Heart left ventricle (tissue), 16 donors: ENCODE measurements at regions not wholly inside any gene's neighbourhood (a gene's known extent, or its start where the extent isn't known, plus 50 kb on each side); places are given as distances from the start of the nearest gene placed in this dataset.

Experiments used
- ATAC-seq, 4 donors: fragments of 200-7000 bp; cut with Tn5 transposase; one replicate each; pipeline ENCODE4 v1.9.1; 2020 to 2022; ENCODE audit warnings: moderate library complexity in 4 of 4, mild to moderate bottlenecking in 3 of 4, moderate number of reproducible peaks in 1 of 4
- DNase-seq, 5 donors: peaks; one replicate each; pipeline ENCODE4 v3.0.0-alpha.2; 2020
- H3K27ac ChIP-seq, 12 donors: fragments of 200-600 bp; sonication (generic) in 4 of 12; one replicate each; pipeline versions ENCODE4 v1.5.0 to v1.8.0; 2016 to 2022; ENCODE audit warnings: mild to moderate bottlenecking in 2 of 12
- H3K27me3 ChIP-seq, 9 donors: fragments of 200-600 bp; sonication (generic) in 2 of 9; one replicate each; pipeline versions ENCODE4 v1.5.1 to v1.8.0; 2016 to 2022; ENCODE audit warnings: mild to moderate bottlenecking in 3 of 9
- H3K36me3 ChIP-seq, 9 donors: fragments of 200-600 bp; sonication (generic) in 2 of 9; one replicate each; pipeline versions ENCODE4 v1.5.0 to v1.8.0; 2018 to 2022; ENCODE audit warnings: mild to moderate bottlenecking in 2 of 9
- H3K4me1 ChIP-seq, 12 donors: fragments of 200-600 bp; sonication (generic) in 4 of 12; one replicate each; pipeline versions ENCODE4 v1.5.0 to v1.8.0; 2016 to 2022; ENCODE audit warnings: mild to moderate bottlenecking in 3 of 12
- H3K4me3 ChIP-seq, 12 donors: fragments of 200-600 bp; sonication (generic) in 4 of 12; one replicate each; pipeline versions ENCODE4 v1.5.0 to v1.8.0; 2017 to 2022; ENCODE audit warnings: mild to moderate bottlenecking in 9 of 12, moderate library complexity in 4 of 12
- H3K9me3 ChIP-seq, 12 donors: fragments of 200-600 bp; sonication (generic) in 4 of 12; one replicate each; pipeline versions ENCODE4 v1.5.0 to v1.8.0; 2016 to 2022; ENCODE audit warnings: mild to moderate bottlenecking in 1 of 12
- POLR2A ChIP-seq, 2 donors: fragments of 450-650 bp; IDR thresholded peaks; one replicate each; pipeline ENCODE4 v1.6.1; 2017; ENCODE audit warnings: antibody characterized with exemption in 2 of 2, mild to moderate bottlenecking in 2 of 2, moderate library complexity in 2 of 2
- WGBS, 4 donors: extraction: QIAGEN DNeasy Blood & Tissue Kit in 2 of 4; methylation state at CpG; one replicate each; pipeline versions ENCODE4 v1.1.5 to v1.1.7; 2013 to 2018; 5-methylcytosine and 5-hydroxymethylcytosine counted together
- intact Hi-C, 10 donors: fragments of 100-400 bp; cut with DNase I; formaldehyde crosslinking; loops; one replicate each; pipeline versions ENCODE4 v1.11.1 to v1.14.2; 2022
- TF ChIP-seq, protein P1 (sequence below), 12 donors: fragments of 200-600 bp; sonication (generic) in 4 of 12; IDR thresholded peaks; one replicate each; pipeline versions ENCODE4 v1.5.0 to v1.8.0; 2018 to 2022; ENCODE audit warnings: antibody characterized with exemption in 12 of 12, mild to moderate bottlenecking in 5 of 12
- donor health status: ischemic (EF 13 %, LVEDD 7.1; RV severe dilation, severe dysfunction).
- donor health status: healthy with polysubstance abuse.
- donor health status: DM: no; HTN: yes; CAD: no.
- donor health status: DM: no; HTN: no; CAD: no.
- donor health status: ischemic (EF 25% LVEDD 6.9; RV normal size, moderate dysfunction).
- donor health status: ischemic (EF 25% LVEDD 5.7; RV mildly dilated, moderate dysfunction).
- donor health status: healthy.
- donor health status: DM: yes; HTN: yes; CAD: no.
- donor health status: ischemic (EF 35%, LVEDD 5.7; RV mildly dilated, moderate dysfunction).
- donor health status: nonischemic (EF 11% LVEDD 7.7; RV severe dilation, severe dysfunction).
- donor health status: DM: yes; HTN: yes; CAD: no.
- donor health status: PGD.
- donor health status: ischemic (EF 29% LVEDD 5.4; RV normal size, mild dysfunction).
- donor health status: nonischemic (EF 23%, LVEDD 6.1; RV moderate dilation, normal function).

DNA sequence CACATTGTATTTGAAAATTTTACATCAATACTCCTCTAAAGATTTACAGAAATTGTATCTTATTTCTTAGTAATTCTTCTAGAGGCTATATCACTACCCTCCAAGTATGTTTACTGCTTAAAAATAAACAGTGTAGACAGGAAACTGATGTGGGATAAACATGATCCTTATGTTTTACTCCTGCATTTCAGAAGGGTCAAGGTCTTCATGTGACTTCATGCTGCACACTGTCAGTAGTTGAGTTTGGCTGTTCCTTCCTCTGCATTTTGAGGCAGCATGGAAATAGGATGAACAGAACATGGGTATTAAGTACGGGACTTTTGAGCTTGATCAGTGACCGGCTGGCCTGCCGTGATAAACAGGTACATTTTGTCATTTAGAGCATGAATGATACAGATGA lies 179.2 kb upstream of the FERMT1 start:
- DNase-seq: no peak

DNA sequence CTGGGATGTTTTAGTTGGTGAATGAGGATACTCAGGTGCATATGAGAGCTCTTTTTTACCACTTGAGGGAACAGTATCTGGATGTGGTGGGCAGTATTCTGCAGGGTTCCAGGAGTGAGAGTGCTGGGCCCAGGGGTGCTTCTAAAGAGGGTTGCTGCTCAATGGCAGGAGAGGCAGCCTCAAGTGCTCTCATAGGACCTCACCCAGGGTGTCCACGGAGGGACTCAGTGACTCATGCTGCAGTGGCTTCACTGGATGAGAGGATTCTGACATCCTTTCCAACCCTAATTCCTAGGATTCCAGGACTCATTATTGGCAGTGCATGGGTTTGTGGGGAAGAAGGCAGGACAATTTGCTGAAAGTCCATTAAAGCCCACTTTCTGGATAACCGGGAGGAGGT lies 176.6 kb upstream of the FERMT1 start:
- H3K9me3 ChIP-seq: peaks cover 0 to 2% (median 0%) of the 10 kb centered on the region in 12 donors
- H3K36me3 ChIP-seq: no peaks in the 10 kb centered on the region
- H3K27ac ChIP-seq: no peak overlapping the region
- no peaks in the 10 kb centered on the region for H3K27me3 ChIP-seq
- TF ChIP-seq, protein P1, sequence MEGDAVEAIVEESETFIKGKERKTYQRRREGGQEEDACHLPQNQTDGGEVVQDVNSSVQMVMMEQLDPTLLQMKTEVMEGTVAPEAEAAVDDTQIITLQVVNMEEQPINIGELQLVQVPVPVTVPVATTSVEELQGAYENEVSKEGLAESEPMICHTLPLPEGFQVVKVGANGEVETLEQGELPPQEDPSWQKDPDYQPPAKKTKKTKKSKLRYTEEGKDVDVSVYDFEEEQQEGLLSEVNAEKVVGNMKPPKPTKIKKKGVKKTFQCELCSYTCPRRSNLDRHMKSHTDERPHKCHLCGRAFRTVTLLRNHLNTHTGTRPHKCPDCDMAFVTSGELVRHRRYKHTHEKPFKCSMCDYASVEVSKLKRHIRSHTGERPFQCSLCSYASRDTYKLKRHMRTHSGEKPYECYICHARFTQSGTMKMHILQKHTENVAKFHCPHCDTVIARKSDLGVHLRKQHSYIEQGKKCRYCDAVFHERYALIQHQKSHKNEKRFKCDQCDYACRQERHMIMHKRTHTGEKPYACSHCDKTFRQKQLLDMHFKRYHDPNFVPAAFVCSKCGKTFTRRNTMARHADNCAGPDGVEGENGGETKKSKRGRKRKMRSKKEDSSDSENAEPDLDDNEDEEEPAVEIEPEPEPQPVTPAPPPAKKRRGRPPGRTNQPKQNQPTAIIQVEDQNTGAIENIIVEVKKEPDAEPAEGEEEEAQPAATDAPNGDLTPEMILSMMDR (IDR thresholded peaks at IDR 0.05): no peak
- no peak for TF ChIP-seq POLR2A (IDR thresholded peaks at IDR 0.05)
- H3K4me1 ChIP-seq: peaks cover 0 to 4% (median 0%) of the 10 kb centered on the region in 12 donors
- no peak for DNase-seq
- ATAC-seq: no peak
- H3K4me3 ChIP-seq: no peak overlapping the region
- WGBS, 4 donors: 63 to 77% (median 71%) methylated on average over 2 of the region's 2 CpGs
- intact Hi-C loops: no loop called here

More for the DNA sequence above, 179.2 kb upstream of the FERMT1 start:
- H3K36me3 ChIP-seq: no peaks in the 10 kb centered on the region
- intact Hi-C loops: no loop called here
- ATAC-seq: no peak
- peaks cover 0 to 2% (median 0%) of the 10 kb centered on the region in 12 donors for H3K9me3 ChIP-seq
- H3K27me3 ChIP-seq: no peaks in the 10 kb centered on the region
- TF ChIP-seq, protein P1 (IDR thresholded peaks at IDR 0.05): no peak
- TF ChIP-seq POLR2A (IDR thresholded peaks at IDR 0.05): no peak
- 67 to 88% (median 78%) methylated on average over 3 of the region's 3 CpGs for WGBS, 4 donors
- H3K4me1 ChIP-seq: no peaks in the 10 kb centered on the region
- no peak overlapping the region for H3K4me3 ChIP-seq
- no peak overlapping the region for H3K27ac ChIP-seq

DNA sequence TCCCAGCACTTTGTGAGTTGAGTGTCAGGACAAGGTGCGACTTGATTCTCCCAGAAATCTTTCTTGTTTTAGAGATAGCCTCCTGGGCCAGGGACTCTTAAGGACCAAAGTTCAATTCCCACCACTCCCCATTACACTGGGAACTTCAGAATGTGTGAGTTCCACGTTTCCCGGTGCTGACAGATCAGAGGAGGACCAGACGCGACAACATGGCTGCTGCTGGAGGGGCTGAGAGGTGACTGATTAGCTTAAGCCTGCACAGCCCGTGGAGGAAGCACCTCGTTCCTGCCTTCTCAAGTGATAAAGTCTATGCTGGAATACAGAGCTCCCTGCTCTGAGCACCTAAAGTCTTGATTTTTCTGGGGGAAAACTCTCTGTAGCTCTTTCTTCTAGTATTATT lies 175.2 kb upstream of the FERMT1 start:
- no peak for DNase-seq
- no peak overlapping the region for H3K4me3 ChIP-seq
- ATAC-seq: no peak
- peaks cover 0 to 2% (median 0%) of the 10 kb centered on the region in 12 donors for H3K9me3 ChIP-seq
- H3K27ac ChIP-seq: no peak overlapping the region
- no peaks in the 10 kb centered on the region for H3K27me3 ChIP-seq
- no peaks in the 10 kb centered on the region for H3K36me3 ChIP-seq
- peaks cover 0 to 4% (median 0%) of the 10 kb centered on the region in 12 donors for H3K4me1 ChIP-seq
- intact Hi-C loops: no loop called here
- TF ChIP-seq POLR2A (IDR thresholded peaks at IDR 0.05): no peak
- TF ChIP-seq, protein P1 (IDR thresholded peaks at IDR 0.05): no peak
- 15 to 36% (median 24%) methylated on average over 7 of the region's 7 CpGs for WGBS, 4 donors

DNA sequence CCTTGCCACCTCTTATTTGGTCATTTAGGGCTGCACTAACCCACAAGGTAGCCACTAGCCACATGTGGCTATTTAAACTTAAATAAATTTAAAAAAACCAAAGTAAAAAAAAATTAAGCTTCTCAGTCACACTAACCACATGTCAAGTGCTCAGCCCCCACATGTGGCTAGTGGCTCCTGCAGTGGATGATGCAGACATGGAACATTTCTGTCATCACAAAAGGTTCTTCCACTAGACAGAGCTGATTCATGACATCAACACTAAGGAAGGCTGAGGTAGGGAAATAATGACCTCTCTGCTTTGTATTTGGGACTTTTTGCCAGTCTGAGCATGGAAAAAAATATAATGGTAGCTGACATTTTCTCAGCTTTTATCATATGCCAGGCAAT lies 173.0 kb upstream of the FERMT1 start:
- Histone ChIP-seq H3K9me3 (no peaks in the 10 kb centered on the region), H3K27ac (no peak overlapping the region), H3K36me3 (no peaks in the 10 kb centered on the region), H3K27me3 (no peaks in the 10 kb centered on the region), H3K4me1 (peaks cover 0 to 4% (median 0%) of the 10 kb centered on the region in 12 donors), H3K4me3 (no peak overlapping the region)
- no peak for TF ChIP-seq POLR2A (IDR thresholded peaks at IDR 0.05)
- intact Hi-C loops: no loop called here
- no peak for ATAC-seq
- DNase-seq: no peak
